K562 (cell line): ENCODE measurements at regions not wholly inside any gene's neighbourhood (a gene's known extent, or its start where the extent isn't known, plus 50 kb on each side); places are given as distances from the start of the nearest gene placed in this dataset.

Experiments used
- ATF3 ChIP-seq, 2 experiments: fragments of 450-650 bp in 1 of 2; sonication (generic) in 1 of 2; formaldehyde crosslinking in 1 of 2; IDR thresholded peaks in 1 of 2; conservative IDR thresholded peaks in 1 of 2; 2 replicates each; pipeline versions ENCODE4 v1.6.1 to v1.8.1; 2016 to 2023; ENCODE audit warnings: mild to moderate bottlenecking in 2 of 2, moderate library complexity in 2 of 2, inconsistent platforms in 1 of 2, missing genetic modification reagents in 1 of 2
- CUX1 ChIP-seq: fragments of 200-800 bp; sonication (Bioruptor generic); IDR thresholded peaks from 2 replicates; pipeline ENCODE4 v1.6.1; 2016; ENCODE audit warnings: missing genetic modification characterization, missing compliant biosample characterization
- MAFK ChIP-seq: IDR thresholded peaks from 2 replicates; pipeline ENCODE4 v1.6.1; 2011; ENCODE audit warnings: low read length, improper control_type of control experiment
- PBX2 ChIP-seq, 2 experiments: IDR thresholded peaks in 1 of 2; conservative IDR thresholded peaks in 1 of 2; 2 replicates each; pipeline ENCODE4 v1.6.1; 2016; ENCODE audit warnings: low read depth in 2 of 2, mild to moderate bottlenecking in 1 of 2, missing compliant biosample characterization in 1 of 2, missing genetic modification characterization in 1 of 2, moderate library complexity in 1 of 2
- ZNF318 ChIP-seq, 2 experiments: fragments of 450-650 bp; IDR thresholded peaks; 2 replicates each; pipeline ENCODE4 v1.6.1; 2016; ENCODE audit warnings: mild to moderate bottlenecking in 2 of 2, borderline replicate concordance in 1 of 2, low read depth in 1 of 2, moderate library complexity in 1 of 2

DNA sequence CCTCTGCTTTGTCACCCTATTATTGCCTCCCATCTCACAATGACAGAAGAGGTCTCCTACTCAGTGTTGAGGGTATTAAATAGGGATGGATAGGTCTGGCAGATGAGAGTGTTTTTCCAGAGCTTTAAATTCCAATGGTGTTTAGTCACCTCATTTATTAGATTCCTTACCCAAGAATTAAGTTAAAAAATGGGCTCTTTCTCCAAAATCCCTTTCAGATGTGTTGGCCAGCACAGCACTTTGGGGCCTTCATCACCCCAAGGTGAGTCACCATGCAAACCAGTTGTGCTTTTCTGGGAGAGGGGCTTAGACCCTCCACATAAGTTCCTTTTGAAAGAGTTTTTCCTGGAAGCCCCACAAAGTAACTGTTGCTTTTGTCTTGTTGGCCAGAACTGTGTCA is 78.4 kb downstream of the CYP26A1 start (continued):
- TF ChIP-seq ZNF318 (IDR thresholded peaks at IDR 0.05; ENCODE audit: borderline replicate concordance in 1 of 2, low read depth in 1 of 2) (no peak), PBX2 (CRISPR knock-in tag; IDR thresholded peaks at IDR 0.05; ENCODE audit: low read depth) (no peak), PBX2 (tag; conservative IDR thresholded peaks at IDR 0.05; ENCODE audit: low read depth) (no peak), MAFK (no peak), ATF3 (IDR thresholded peaks at IDR 0.05) (no peak), ATF3 (CRISPR knock-in tag; conservative IDR thresholded peaks at IDR 0.05) (no peak), CUX1 (CRISPR knock-in tag) (no peak)
